NCI-H2196 treated with DMSO at 0.1 percent for 48 hours (cell line): ENCODE measurements at regions not wholly inside any gene's neighbourhood (a gene's known extent, or its start where the extent isn't known, plus 50 kb on each side); places are given as distances from the start of the nearest gene placed in this dataset.
"Not testable (repeated sequence)": the region's sequence is repeated elsewhere in the genome, so short reads cannot be mapped to it uniquely, and the experiment has no call there.

Experiments used
- DNase-seq: peaks from one replicate; lab custom pipeline; 2025; ENCODE audit not compliant: unreplicated experiment; lab: John Stamatoyannopoulos, UW

DNA sequence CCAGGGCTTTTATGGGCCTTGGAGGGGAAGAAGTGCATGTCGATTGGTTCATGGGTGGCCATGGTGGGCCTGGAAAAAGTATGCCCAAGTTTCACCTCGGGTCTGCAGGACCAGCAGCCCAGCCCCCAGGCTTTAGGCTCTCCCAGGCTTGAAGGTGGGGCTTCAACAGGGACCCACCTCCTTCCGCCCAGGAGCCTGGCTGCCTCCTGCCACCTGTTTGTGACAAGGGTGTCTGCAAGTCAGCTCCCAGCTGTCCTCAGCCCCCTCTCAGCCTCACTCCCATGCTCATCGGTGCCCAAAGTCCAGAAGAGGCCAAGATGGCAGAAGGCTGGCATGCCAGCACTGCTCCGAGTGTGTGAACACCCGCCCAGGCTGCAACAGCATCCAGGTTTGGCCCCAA is 1063.2 kb upstream of the ACO1 start:
- DNase-seq = no peak

- no peak for DNase-seq
Measured at GRCh38 chr9:31321686-31322085, 1062.8 kb upstream of the ACO1 start.

- no peak for DNase-seq
Measured at GRCh38 chr9:31323726-31324444, 1060.6 kb upstream of the ACO1 start.

GRCh38 chr9:31325778-31326177 is 1058.7 kb upstream of the ACO1 start:
- no peak for DNase-seq

DNA sequence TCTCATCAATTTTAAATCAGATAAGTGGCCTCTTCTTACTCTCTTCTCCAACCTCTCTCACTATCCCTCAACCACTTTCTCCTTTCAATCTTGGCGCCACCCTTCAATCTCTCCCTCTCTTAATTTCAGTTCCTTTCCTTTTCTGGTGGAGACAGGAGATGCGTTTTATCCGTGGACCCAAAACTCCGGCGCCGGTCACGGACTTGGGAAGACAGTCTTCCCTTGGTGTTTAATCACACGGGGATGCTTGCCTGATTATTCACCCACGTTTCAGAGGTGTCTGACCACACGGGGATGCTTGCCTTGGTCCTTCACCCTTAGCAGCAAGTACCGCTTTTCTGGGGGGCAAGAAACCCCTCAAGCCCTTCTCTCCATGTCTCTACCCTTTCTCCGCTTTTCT is 1057.6 kb upstream of the ACO1 start:
- not testable (repeated sequence) for DNase-seq

DNA sequence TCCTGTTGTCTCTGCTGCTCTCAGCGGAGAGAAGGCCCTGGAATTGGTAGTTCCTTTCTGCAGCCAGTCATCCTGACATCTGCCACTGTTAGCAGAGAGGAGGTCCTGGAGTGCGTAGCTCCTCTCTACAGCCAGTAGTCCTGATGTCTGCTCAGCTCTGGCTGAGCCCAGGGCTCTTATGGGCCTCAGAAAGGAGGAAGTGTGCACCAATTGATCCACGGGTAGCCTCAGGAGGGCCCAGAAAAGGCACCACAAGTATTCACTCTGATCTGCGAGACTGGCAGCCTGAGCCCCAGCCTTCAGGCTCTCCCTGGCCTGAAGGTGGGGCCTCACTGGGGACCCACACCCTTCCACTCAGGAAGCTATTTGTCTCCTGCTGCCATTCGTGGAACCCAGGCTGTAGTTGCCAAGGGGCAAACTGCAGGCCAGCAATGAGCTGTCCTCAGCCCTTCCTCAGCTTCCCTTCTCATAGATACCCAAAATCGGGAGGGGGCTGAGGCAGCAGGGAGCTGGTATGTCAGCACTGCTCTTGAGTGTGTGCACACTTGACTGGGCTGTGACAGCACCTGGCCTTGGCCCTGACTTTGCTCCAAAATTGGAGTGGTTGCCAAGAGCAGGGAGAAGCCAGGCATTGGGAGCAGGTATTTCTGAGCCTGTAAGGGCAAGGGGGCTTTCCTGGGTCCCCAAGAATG is 1049.5 kb upstream of the ACO1 start:
- DNase-seq = no peak

DNA sequence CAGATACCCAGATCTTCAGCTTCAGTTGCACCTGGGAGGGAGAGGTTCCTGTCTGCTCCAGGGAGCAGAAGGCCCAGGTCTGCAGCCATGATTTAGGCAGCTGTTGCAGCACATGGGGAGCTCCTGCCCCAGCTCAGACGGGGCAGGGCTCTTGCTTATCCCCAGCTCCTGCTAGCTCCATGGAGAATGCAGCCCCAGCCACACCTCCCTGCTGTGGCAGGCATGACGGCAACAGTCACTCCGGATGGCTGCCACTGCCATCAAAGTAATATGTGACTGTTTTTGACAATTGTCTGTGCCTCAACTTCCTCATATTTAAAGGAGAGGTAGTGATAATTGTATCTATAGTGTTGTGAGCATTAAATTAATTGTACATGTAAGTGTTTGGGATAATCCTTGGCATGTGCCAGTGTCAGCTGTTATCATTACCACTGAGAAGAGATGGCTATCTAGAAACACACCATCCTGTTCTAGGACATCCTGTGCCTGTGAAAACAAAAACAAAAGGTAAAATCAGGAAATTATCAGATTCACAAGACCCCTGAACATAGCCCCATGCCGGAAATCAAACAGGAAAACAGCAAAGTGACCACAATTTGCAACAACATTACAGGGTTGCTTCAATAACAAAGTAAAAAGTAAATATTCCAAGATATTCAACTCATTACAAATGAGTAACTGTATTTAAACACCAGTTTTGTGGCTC is 1048.8 kb upstream of the ACO1 start:
- no peak for DNase-seq

- no peak for DNase-seq
Measured at GRCh38 chr9:31336386-31336785, 1048.1 kb upstream of the ACO1 start.

DNA sequence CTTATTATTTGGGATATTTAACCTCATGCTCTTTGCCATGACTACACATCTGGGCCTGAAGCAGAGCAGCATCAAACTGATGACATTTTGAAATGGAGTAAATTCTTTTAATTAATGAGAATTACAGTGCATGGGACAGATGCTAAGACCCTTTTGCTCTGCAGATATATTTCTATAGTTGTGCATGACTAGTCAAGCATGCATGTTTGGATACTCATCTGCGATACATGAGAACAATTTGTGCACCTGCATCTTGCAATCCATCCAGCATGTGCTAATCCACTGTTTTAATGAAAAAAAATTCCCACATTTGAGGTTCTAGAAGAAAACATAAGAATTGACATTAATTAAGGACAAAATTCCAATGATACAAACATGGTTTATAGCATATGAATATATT is 1047.6 kb upstream of the ACO1 start:
- no peak for DNase-seq

DNA sequence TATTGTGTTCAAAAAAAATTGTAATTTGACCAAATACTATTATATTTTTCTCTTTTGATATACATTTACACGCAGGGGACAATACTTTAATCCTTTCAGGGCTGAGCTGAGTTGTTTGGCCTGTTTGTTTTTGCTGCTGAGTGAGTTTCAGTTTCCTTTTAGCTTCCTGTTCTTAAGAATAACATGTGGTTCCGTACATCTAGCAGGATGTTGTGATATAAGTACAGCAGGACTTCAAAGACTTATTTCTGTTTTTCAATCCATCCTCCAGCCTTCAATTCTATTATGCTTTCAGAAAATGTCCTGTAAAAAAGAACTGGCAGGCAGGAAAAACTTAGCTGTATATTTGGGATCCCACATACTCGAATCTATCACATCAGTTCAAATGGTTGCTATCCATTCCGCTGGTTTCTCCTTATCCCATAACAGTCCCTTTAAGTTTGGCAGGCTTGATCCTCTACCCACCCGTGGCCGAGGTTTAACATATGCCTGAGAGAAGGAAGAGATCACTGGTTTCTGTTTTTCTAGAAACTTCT is 1037.3 kb upstream of the ACO1 start:
- DNase-seq = no peak

GRCh38 chr9:31355159-31355882 is 1029.1 kb upstream of the ACO1 start:
- no peak for DNase-seq

DNA sequence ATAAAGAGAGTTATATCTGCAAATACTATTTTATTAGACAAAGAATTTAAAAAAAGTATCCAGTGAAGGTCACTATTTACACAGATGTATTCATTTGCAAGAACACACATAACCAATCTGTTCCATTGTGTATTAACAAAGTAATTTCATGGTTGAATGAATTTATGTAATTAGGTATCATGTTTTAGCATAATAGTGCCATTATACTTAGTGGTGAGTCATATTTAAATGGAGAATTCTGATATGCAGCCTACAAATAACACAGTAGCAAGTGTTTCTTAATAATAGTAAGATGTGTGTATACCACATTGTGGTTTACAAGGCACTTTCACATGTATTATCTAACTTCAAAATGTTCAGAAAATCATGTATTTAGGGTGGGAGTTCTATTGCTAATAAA is 1028.5 kb upstream of the ACO1 start:
- no peak for DNase-seq

GRCh38 chr9:31359071-31359470 is 1025.4 kb upstream of the ACO1 start:
- DNase-seq = no peak

DNA sequence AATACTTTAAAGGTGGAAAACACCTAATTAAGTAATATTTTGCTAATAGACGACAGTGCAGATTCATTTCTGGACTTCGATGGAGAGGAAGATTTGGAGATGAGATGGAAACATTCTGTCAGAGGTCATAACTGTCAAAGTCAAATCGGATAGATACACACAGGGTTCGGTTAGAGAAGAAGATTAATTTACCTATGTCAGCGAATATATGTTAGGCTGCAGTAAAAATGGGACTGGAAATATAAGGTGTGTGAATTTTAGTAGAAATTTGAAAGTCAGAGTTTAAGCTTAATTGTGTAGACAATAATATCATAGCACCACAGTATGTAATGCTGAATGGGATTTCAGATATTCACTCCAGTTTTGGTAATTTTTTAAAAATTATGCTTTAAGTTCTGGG is 1020.3 kb upstream of the ACO1 start:
- DNase-seq = no peak

DNA sequence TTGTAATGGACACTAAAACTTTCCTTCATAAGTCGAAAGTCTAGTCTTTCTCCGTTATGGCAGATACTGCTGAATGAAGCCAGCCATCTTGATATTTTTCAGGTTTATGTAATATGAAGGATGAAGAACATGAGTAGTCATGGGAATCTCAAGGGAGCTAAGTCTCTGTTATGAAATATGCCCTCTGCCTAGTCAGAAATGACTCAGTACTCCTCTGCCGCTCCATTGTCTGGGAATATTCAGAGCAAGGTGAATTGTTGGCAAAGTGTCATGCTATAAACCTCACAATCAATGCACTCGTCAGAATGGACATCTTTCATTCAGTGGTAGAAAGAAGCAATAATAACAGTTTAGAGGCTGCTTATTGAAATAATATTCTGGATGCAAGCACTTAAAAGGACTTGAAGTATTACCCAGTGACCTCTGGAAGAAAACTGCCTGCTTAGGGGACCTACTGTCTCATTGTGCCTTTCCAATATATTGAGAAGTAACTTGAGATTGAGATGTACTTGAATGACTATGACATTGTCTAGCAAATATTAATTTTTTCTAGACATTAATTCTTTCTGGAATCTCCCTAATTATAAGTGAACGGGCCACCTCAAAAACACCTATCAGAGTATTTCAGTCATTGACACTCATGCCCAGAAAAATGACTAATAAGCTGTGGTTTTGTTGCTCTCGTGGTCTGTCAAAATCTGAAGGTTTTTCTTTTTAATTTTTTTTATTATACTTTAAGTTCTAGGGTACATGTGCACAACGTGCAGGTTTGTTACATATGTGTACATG is 1011.5 kb upstream of the ACO1 start:
- DNase-seq = no peak

DNA sequence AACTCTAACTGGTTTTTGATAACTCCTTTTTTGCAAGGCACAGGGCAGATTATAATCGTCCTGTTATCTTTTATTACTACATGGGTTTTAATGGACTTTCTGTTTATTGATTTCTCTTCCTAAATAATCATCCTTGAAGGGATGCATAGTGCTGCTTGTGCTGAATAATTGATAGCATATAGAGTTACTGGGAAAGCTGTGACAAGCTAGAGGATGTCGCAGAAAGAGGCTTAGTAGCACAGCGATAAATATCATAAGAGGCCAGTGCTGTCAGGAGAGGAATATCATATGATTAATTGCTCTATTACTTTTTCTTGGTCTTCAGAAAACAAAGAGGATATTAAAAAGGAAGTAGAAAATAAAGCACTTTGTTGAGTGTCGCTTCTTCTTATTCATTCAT is 1007.1 kb upstream of the ACO1 start:
- no peak for DNase-seq

GRCh38 chr9:31388660-31389059 is 995.8 kb upstream of the ACO1 start:
- DNase-seq = no peak

DNA sequence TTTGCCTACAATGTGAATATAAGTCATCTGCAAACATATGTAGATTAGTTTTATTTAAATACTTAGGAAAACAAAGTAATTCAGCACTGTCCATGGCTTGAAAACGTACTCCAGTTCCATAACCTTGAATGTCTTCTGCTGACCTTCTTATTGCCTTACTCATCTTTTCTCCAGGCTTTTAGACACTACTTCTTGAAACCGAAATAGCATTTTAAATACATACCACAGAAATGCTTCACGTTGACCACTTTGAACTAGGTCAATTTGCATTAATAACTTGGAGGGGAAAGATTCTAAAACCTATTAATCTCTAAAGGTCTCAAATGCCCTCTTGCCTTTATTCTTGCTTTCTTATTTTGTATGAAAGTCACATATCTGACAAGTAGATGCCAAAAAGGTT is 995.4 kb upstream of the ACO1 start:
- DNase-seq = no peak

- DNase-seq = no peak
Measured at GRCh38 chr9:31390403-31391025, 993.9 kb upstream of the ACO1 start.

DNA sequence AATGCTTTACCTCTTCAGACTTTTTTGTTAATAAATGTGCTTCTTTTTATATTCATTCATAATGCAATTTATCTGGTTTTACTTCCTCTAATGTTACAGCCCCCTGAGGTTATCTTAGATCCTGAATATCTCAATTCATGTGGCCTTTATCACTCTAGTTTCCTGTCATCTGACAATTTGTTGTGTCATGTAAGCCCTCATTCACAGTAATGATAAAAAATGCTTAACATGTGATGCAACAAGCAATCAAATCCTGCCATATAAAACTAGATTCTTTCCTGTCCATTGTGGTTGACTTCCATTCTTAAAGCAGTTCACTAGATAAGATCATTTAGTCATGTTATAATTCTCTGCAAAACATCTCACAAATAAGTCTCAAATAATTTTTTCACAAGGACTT is 991.2 kb upstream of the ACO1 start:
- no peak for DNase-seq
